Tibial nerve (tissue), 4 donors: ENCODE measurements at regions not wholly inside any gene's neighbourhood (a gene's known extent, or its start where the extent isn't known, plus 50 kb on each side); places are given as distances from the start of the nearest gene placed in this dataset.
"Not testable (repeated sequence)": the region's sequence is repeated elsewhere in the genome, so short reads cannot be mapped to it uniquely, and the experiment has no call there.

ENCODE experiments used
- CTCF ChIP-seq, 5 experiments: fragments of 200-600 bp in 3 of 5; fragments of 450-650 bp in 2 of 5; sonication (generic) in 3 of 5; IDR thresholded peaks; one replicate each; pipeline ENCODE4 v1.5.1; 2016 to 2019; ENCODE audit warnings: antibody characterized with exemption in 5 of 5, mild to moderate bottlenecking in 3 of 5, moderate library complexity in 2 of 5
- EP300 ChIP-seq, 2 donors: sonication (generic); formaldehyde crosslinking; IDR thresholded peaks; one replicate each; pipeline ENCODE4 v1.6.1; 2017; ENCODE audit warnings: antibody characterized with exemption in 2 of 2, mild to moderate bottlenecking in 1 of 2
- POLR2A ChIP-seq, 2 donors: fragments of 450-650 bp; IDR thresholded peaks; one replicate each; pipeline ENCODE4 v1.6.1; 2017; ENCODE audit warnings: antibody characterized with exemption in 2 of 2, mild to moderate bottlenecking in 2 of 2, moderate library complexity in 2 of 2

GRCh38 chr7:65807067-65807466, 65.8 kb upstream of the VKORC1L1 start:
- not testable (repeated sequence) for TF ChIP-seq CTCF, EP300, POLR2A (IDR thresholded peaks at IDR 0.05)
